Left ventricle myocardium inferior (tissue), 1 donor: ENCODE measurements at regions not wholly inside any gene's neighbourhood (a gene's known extent, or its start where the extent isn't known, plus 50 kb on each side); places are given as distances from the start of the nearest gene placed in this dataset.

Experiments
- DNase-seq: peaks from one replicate; pipeline ENCODE4 v3.0.0-alpha.2; 2020
- H3K27ac ChIP-seq: fragments of 200-600 bp; replicated peaks from 2 replicates; pipeline ENCODE4 v1.8.0; 2021
- H3K27me3 ChIP-seq: fragments of 200-600 bp; 2 replicates; pipeline ENCODE4 v1.8.0; 2021; ENCODE audit warnings: low read depth
- H3K36me3 ChIP-seq: fragments of 200-600 bp; 2 replicates; pipeline ENCODE4 v1.8.0; 2021
- H3K4me1 ChIP-seq: fragments of 200-600 bp; 2 replicates; pipeline ENCODE4 v1.8.0; 2021
- H3K4me3 ChIP-seq: fragments of 200-600 bp; 2 replicates; pipeline ENCODE4 v1.8.0; 2021; ENCODE audit warnings: mild to moderate bottlenecking, moderate library complexity
- H3K9me3 ChIP-seq: fragments of 200-600 bp; replicated peaks from 2 replicates; pipeline ENCODE4 v1.8.0; 2021
- intact Hi-C: fragments of 100-400 bp; cut with micrococcal nuclease; formaldehyde crosslinking; loops from one replicate; pipeline ENCODE4 v1.11.0; 2022
- TF ChIP-seq, protein P1 (sequence below): fragments of 200-600 bp; IDR thresholded peaks from 2 replicates; pipeline ENCODE4 v1.8.0; 2021; ENCODE audit warnings: antibody characterized with exemption, mild to moderate bottlenecking, borderline replicate concordance
- donor health status: DM: no; HTN: yes; CAD: no; lungs with severe emphysema.

- Histone ChIP-seq H3K4me3 (no peak overlapping the region), H3K27ac (no peak overlapping the region), H3K27me3 (peaks cover 78% of the 10 kb centered on the region), H3K9me3 (no peaks in the 10 kb centered on the region), H3K4me1 (no peaks in the 10 kb centered on the region), H3K36me3 (no peaks in the 10 kb centered on the region)
- TF ChIP-seq, protein P1, sequence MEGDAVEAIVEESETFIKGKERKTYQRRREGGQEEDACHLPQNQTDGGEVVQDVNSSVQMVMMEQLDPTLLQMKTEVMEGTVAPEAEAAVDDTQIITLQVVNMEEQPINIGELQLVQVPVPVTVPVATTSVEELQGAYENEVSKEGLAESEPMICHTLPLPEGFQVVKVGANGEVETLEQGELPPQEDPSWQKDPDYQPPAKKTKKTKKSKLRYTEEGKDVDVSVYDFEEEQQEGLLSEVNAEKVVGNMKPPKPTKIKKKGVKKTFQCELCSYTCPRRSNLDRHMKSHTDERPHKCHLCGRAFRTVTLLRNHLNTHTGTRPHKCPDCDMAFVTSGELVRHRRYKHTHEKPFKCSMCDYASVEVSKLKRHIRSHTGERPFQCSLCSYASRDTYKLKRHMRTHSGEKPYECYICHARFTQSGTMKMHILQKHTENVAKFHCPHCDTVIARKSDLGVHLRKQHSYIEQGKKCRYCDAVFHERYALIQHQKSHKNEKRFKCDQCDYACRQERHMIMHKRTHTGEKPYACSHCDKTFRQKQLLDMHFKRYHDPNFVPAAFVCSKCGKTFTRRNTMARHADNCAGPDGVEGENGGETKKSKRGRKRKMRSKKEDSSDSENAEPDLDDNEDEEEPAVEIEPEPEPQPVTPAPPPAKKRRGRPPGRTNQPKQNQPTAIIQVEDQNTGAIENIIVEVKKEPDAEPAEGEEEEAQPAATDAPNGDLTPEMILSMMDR, result no peak
- DNase-seq, result no peak
- intact Hi-C loops, result no loop called here
These were observed 92.1 kb downstream of the HMX1 start for GRCh38 chr4:8779490-8779932.

DNA sequence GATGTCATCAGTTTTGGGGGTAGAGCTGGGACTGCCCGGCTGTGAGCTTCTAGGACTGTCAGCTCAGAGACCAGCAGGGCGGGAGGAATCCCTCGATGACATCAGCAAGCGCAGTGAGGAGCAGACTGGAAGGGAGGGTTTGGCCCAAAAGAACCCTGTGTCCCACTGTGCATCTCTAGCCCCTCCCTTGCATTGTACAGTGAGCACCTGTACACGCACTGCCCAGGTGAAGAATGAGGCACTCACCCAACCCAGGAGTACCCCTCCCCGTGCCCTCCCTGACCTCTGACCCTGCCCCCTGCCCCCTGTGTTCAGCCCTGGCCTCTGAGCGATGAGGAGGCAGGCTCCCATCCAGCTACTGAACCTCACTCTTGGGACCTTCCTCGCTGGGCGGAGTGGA lies 92.9 kb downstream of the HMX1 start:
- peaks cover 78% of the 10 kb centered on the region for H3K27me3 ChIP-seq
- H3K36me3 ChIP-seq, result no peaks in the 10 kb centered on the region
- no peak overlapping the region for H3K27ac ChIP-seq
- DNase-seq, result no peak
- H3K4me3 ChIP-seq, result no peak overlapping the region
- TF ChIP-seq, protein P1, result no peak
- intact Hi-C loops, result no loop called here
- H3K9me3 ChIP-seq, result no peaks in the 10 kb centered on the region
- no peaks in the 10 kb centered on the region for H3K4me1 ChIP-seq

- no peak overlapping the region for H3K27ac ChIP-seq
- no peak for DNase-seq
- H3K9me3 ChIP-seq, result no peaks in the 10 kb centered on the region
- TF ChIP-seq, protein P1, result no peak
- no peaks in the 10 kb centered on the region for H3K4me1 ChIP-seq
- H3K36me3 ChIP-seq, result no peaks in the 10 kb centered on the region
- H3K4me3 ChIP-seq, result no peak overlapping the region
- H3K27me3 ChIP-seq, result peaks cover 80% of the 10 kb centered on the region
- intact Hi-C loops, result no loop called here
These were observed 93.3 kb downstream of the HMX1 start for GRCh38 chr4:8778291-8778690.

DNA sequence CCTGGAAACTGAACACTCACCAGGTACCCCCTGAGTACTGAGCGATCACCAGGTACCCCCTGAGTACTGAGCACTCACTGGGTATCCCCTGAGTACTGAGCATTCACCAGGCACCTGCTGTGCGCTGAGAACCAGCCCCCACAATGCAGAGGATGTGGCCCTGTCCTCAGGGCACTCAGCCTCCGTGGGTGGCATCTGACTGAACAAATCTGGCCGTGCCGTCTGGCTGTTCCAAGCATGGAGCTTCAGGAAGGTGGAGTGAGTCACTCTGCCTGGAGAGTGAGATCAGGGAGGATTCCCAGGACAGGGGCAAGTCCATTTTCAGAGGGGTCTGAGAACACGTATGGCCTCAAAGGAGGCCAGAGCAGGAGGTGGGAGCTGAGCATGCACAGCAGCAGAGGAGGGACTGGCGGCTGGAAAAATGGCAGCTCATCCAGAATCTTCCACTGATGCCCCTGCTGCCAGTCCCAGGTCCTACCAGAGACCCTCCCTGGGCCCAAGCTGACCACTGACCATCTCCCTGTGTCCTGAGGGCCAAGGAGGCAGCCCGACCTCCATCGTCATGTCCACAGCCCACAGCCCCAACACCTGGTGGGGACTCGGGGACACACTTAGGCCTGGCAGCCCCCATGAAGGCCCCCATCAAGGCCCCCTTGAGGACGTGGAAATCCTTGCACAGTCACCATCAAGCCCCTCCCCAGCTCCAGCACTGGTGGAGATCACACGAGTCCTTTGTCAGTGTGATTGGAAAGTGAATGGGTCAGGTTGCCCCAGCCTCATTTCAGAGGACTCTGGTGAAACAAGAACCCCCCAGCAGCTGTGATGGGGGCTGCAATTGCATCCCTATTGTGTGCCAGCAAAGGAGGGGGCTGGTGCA lies 94.1 kb downstream of the HMX1 start:
- TF ChIP-seq, protein P1, result no peak
- intact Hi-C loops, result no loop called here
- no peaks in the 10 kb centered on the region for H3K9me3 ChIP-seq
- peaks cover 80% of the 10 kb centered on the region for H3K27me3 ChIP-seq
- no peak overlapping the region for H3K27ac ChIP-seq
- no peak overlapping the region for H3K4me3 ChIP-seq
- no peaks in the 10 kb centered on the region for H3K4me1 ChIP-seq
- DNase-seq, result no peak
- H3K36me3 ChIP-seq, result no peaks in the 10 kb centered on the region

DNA sequence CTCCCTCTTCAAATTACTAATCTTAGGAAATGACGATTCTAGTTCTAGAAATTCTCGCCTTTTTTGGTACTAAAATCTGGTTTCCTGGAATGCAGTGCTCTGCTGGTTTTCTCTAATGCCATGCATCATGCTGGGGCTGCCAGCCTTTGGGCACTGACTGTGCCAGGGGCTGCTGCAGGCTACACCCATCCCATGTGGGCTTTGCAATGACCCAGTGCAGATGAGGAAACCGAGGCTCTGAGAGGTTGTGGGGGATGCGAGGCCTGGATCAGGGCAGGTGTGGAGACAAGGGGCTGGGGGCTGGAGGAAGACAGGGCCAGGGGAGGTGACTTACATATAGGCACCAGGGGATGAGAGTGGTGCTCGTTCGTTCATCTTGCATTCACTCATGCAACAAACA lies 95.3 kb downstream of the HMX1 start:
- no peak for DNase-seq
- Histone ChIP-seq H3K4me3 (no peak overlapping the region), H3K27me3 (peaks cover 76% of the 10 kb centered on the region), H3K4me1 (no peaks in the 10 kb centered on the region), H3K9me3 (no peaks in the 10 kb centered on the region), H3K36me3 (no peaks in the 10 kb centered on the region), H3K27ac (no peak overlapping the region)
- TF ChIP-seq, protein P1, result no peak
- intact Hi-C loops, result no loop called here
